Activated CD4-positive, alpha-beta T cell treated with anti-CD3 and anti-CD28 coated beads, Interleukin-2, amount 10 ng/mL, durations not matched to agents 24 days and 14 days (primary cell): ENCODE measurements at regions not wholly inside any gene's neighbourhood (a gene's known extent, or its start where the extent isn't known, plus 50 kb on each side); places are given as distances from the start of the nearest gene placed in this dataset.

Source experiments
- DNase-seq: peaks from one replicate; pipeline ENCODE4 v3.0.0; 2022
- H3K27ac Mint-ChIP-seq: one replicate; pipeline ENCODE4 v1.8.0; 2022; ENCODE audit warnings: mild to moderate bottlenecking, mixed read lengths
- H3K27me3 Mint-ChIP-seq: one replicate; pipeline ENCODE4 v1.8.0; 2022; ENCODE audit warnings: mixed read lengths
- H3K36me3 Mint-ChIP-seq: one replicate; pipeline ENCODE4 v1.8.0; 2022; ENCODE audit warnings: low read depth, mild to moderate bottlenecking, mixed read lengths
- H3K4me1 Mint-ChIP-seq: one replicate; pipeline ENCODE4 v1.8.0; 2021; ENCODE audit warnings: mixed read lengths
- H3K4me3 Mint-ChIP-seq: one replicate; pipeline ENCODE4 v1.8.0; 2022; ENCODE audit warnings: mild to moderate bottlenecking, moderate library complexity, mixed read lengths
- H3K9me3 Mint-ChIP-seq: one replicate; pipeline ENCODE4 v1.8.0; 2021; ENCODE audit warnings: mixed read lengths
- intact Hi-C: fragments of 100-400 bp; cut with micrococcal nuclease; formaldehyde crosslinking; loops from one replicate; pipeline ENCODE4 v1.15.1; 2023

- no peaks in the 10 kb centered on the region for H3K36me3 Mint-ChIP-seq
- intact Hi-C loops = no loop called here
- no peaks in the 10 kb centered on the region for H3K27me3 Mint-ChIP-seq
- H3K9me3 Mint-ChIP-seq = no peaks in the 10 kb centered on the region
- H3K4me1 Mint-ChIP-seq = no peaks in the 10 kb centered on the region
- H3K4me3 Mint-ChIP-seq = no peak overlapping the region
- H3K27ac Mint-ChIP-seq = no peak overlapping the region
- DNase-seq = no peak
These were observed 2082.3 kb upstream of the CELF4 start for GRCh38 chr18:39647627-39648534.

- Mint-ChIP-seq H3K4me1 (no peaks in the 10 kb centered on the region), H3K27ac (no peak overlapping the region), H3K27me3 (no peaks in the 10 kb centered on the region), H3K36me3 (no peaks in the 10 kb centered on the region), H3K9me3 (no peaks in the 10 kb centered on the region), H3K4me3 (no peak overlapping the region)
- intact Hi-C loops = no loop called here
- DNase-seq = no peak
These were observed 2072.6 kb upstream of the CELF4 start for GRCh38 chr18:39638224-39638623.

GRCh38 chr18:39636931-39637330, 2071.3 kb upstream of the CELF4 start:
- Mint-ChIP-seq H3K36me3 (no peaks in the 10 kb centered on the region), H3K27me3 (no peaks in the 10 kb centered on the region), H3K9me3 (no peaks in the 10 kb centered on the region), H3K4me3 (no peak overlapping the region), H3K4me1 (no peaks in the 10 kb centered on the region), H3K27ac (no peak overlapping the region)
- intact Hi-C loops = no loop called here
- no peak for DNase-seq

GRCh38 chr18:39635966-39636365, 2070.4 kb upstream of the CELF4 start:
- H3K4me1 Mint-ChIP-seq = no peaks in the 10 kb centered on the region
- H3K36me3 Mint-ChIP-seq = no peaks in the 10 kb centered on the region
- intact Hi-C loops = no loop called here
- H3K27ac Mint-ChIP-seq = no peak overlapping the region
- no peak overlapping the region for H3K4me3 Mint-ChIP-seq
- no peak for DNase-seq
- H3K9me3 Mint-ChIP-seq = no peaks in the 10 kb centered on the region
- H3K27me3 Mint-ChIP-seq = no peaks in the 10 kb centered on the region

DNA sequence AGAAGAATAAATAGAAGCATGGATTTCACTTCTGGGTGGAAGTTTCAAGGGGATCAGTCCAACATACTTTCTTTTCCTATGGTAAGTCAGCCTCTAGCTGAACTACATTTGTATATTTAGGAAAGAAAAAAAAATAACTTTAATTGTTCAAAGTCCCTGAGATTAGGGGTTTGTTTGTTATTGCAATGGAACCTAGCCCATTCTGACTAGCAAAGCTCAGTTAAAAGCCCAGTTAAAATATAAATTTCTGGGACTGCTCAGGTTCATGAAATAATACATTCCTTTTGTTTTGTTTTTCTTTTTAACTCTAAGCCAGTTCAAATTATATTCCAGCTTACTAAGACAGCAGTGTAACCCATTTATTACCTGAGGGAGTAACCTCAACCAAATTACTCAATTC, 2069.6 kb upstream of the CELF4 start:
- Mint-ChIP-seq H3K27ac (no peak overlapping the region), H3K36me3 (no peaks in the 10 kb centered on the region), H3K27me3 (no peaks in the 10 kb centered on the region), H3K9me3 (no peaks in the 10 kb centered on the region), H3K4me3 (no peak overlapping the region), H3K4me1 (no peaks in the 10 kb centered on the region)
- no peak for DNase-seq
- intact Hi-C loops = no loop called here

DNA sequence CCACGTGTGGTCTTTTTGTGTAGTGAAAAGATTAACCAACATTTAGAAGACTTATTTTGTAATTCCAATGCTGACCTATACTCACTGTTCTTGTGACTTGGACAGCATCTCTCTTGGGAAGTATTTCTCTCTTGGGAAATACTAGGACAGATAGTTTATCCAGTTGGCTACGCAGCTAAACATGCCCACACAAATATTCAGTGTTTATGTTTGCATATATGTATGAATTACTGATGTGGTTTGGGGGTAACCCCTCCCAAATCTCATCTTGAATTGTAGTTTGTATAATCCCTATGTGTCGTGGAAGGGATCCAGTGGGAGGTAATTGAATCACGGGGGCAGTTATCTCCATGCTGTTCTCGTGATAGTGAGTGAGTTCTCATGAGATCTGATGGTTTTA, 2062.3 kb upstream of the CELF4 start:
- DNase-seq = no peak
- Mint-ChIP-seq H3K4me3 (no peak overlapping the region), H3K4me1 (no peaks in the 10 kb centered on the region), H3K36me3 (no peaks in the 10 kb centered on the region), H3K27ac (no peak overlapping the region), H3K9me3 (no peaks in the 10 kb centered on the region), H3K27me3 (no peaks in the 10 kb centered on the region)
- intact Hi-C loops = no loop called here

GRCh38 chr18:39624961-39625360, 2059.4 kb upstream of the CELF4 start:
- H3K9me3 Mint-ChIP-seq = no peaks in the 10 kb centered on the region
- no peak overlapping the region for H3K27ac Mint-ChIP-seq
- H3K36me3 Mint-ChIP-seq = no peaks in the 10 kb centered on the region
- intact Hi-C loops = no loop called here
- H3K27me3 Mint-ChIP-seq = no peaks in the 10 kb centered on the region
- no peak for DNase-seq
- H3K4me3 Mint-ChIP-seq = no peak overlapping the region
- no peaks in the 10 kb centered on the region for H3K4me1 Mint-ChIP-seq

GRCh38 chr18:39622431-39622830, 2056.8 kb upstream of the CELF4 start:
- H3K36me3 Mint-ChIP-seq = no peaks in the 10 kb centered on the region
- intact Hi-C loops = no loop called here

GRCh38 chr18:39620551-39621168, 2055.1 kb upstream of the CELF4 start:
- no peak for DNase-seq
- H3K9me3 Mint-ChIP-seq = no peaks in the 10 kb centered on the region
- H3K36me3 Mint-ChIP-seq = no peaks in the 10 kb centered on the region
- no peaks in the 10 kb centered on the region for H3K4me1 Mint-ChIP-seq
- H3K27ac Mint-ChIP-seq = no peak overlapping the region
- no peak overlapping the region for H3K4me3 Mint-ChIP-seq
- intact Hi-C loops = no loop called here
- H3K27me3 Mint-ChIP-seq = no peaks in the 10 kb centered on the region

More at GRCh38 chr18:39622431-39622830, 2056.8 kb upstream of the CELF4 start:
- DNase-seq = no peak
- Mint-ChIP-seq H3K9me3 (no peaks in the 10 kb centered on the region), H3K27me3 (no peaks in the 10 kb centered on the region), H3K4me3 (no peak overlapping the region), H3K4me1 (no peaks in the 10 kb centered on the region), H3K27ac (no peak overlapping the region)

- Mint-ChIP-seq H3K4me1 (no peaks in the 10 kb centered on the region), H3K9me3 (no peaks in the 10 kb centered on the region), H3K36me3 (no peaks in the 10 kb centered on the region), H3K27ac (no peak overlapping the region), H3K27me3 (no peaks in the 10 kb centered on the region), H3K4me3 (no peak overlapping the region)
- intact Hi-C loops = no loop called here
- no peak for DNase-seq
These were observed 2052.8 kb upstream of the CELF4 start for GRCh38 chr18:39618265-39619003.

- intact Hi-C loops = no loop called here
- no peak overlapping the region for H3K4me3 Mint-ChIP-seq
These were observed 2045.9 kb upstream of the CELF4 start for GRCh38 chr18:39611381-39612100.

GRCh38 chr18:39607034-39607433, 2041.4 kb upstream of the CELF4 start:
- peaks cover 4% of the 10 kb centered on the region for H3K9me3 Mint-ChIP-seq
- no peak for DNase-seq
- H3K27me3 Mint-ChIP-seq = no peaks in the 10 kb centered on the region
- no peak overlapping the region for H3K27ac Mint-ChIP-seq
- intact Hi-C loops = no loop called here
- no peak overlapping the region for H3K4me3 Mint-ChIP-seq
- H3K36me3 Mint-ChIP-seq = no peaks in the 10 kb centered on the region
- no peaks in the 10 kb centered on the region for H3K4me1 Mint-ChIP-seq

More at GRCh38 chr18:39611381-39612100, 2045.9 kb upstream of the CELF4 start:
- no peaks in the 10 kb centered on the region for H3K4me1 Mint-ChIP-seq
- no peak overlapping the region for H3K27ac Mint-ChIP-seq
- no peaks in the 10 kb centered on the region for H3K36me3 Mint-ChIP-seq
- H3K27me3 Mint-ChIP-seq = no peaks in the 10 kb centered on the region
- no peak for DNase-seq
- H3K9me3 Mint-ChIP-seq = peaks cover 4% of the 10 kb centered on the region

- Mint-ChIP-seq H3K27ac (no peak overlapping the region), H3K36me3 (no peaks in the 10 kb centered on the region), H3K4me1 (no peaks in the 10 kb centered on the region), H3K9me3 (no peaks in the 10 kb centered on the region), H3K4me3 (no peak overlapping the region), H3K27me3 (no peaks in the 10 kb centered on the region)
- DNase-seq = no peak
- intact Hi-C loops = no loop called here
These were observed 2039.2 kb upstream of the CELF4 start for GRCh38 chr18:39604836-39605235.
